22Rv1 (cell line): ENCODE measurements at regions not wholly inside any gene's neighbourhood (a gene's known extent, or its start where the extent isn't known, plus 50 kb on each side); places are given as distances from the start of the nearest gene placed in this dataset.

Source experiments
- H3K27ac ChIP-seq: fragments of 450-650 bp; 2 replicates; pipeline ENCODE4 v1.5.1; 2017
- CTCF ChIP-seq: fragments of 450-650 bp; IDR thresholded peaks from 2 replicates; pipeline ENCODE4 v1.5.1; 2017; ENCODE audit warnings: mild to moderate bottlenecking
- ZFX ChIP-seq: fragments of 450-650 bp; IDR thresholded peaks from 2 replicates; pipeline ENCODE4 v1.6.1; 2017; ENCODE audit warnings: antibody characterized with exemption, borderline replicate concordance

DNA sequence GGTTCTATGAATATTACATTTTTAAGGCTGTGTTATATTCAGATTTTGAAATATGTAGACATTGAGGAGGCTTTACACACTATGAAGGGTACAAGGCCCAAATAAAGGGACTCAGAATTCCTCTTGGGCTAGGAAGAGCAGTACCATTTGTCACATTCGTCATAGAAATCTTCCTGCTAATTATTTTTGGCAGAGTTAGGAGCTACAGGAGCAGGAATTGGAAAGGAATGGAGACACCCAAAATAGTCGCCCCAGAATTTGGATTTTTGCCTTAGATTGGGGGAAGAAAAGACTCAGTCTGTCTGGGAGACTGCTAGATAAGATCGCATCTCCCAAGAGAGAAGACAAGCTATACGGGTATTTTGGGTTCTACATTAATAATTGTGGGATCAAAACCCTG, 176.4 kb upstream of the DACH1 start:
- TF ChIP-seq ZFX = no peak
- no peak for TF ChIP-seq CTCF
- no peak overlapping the region for H3K27ac ChIP-seq

DNA sequence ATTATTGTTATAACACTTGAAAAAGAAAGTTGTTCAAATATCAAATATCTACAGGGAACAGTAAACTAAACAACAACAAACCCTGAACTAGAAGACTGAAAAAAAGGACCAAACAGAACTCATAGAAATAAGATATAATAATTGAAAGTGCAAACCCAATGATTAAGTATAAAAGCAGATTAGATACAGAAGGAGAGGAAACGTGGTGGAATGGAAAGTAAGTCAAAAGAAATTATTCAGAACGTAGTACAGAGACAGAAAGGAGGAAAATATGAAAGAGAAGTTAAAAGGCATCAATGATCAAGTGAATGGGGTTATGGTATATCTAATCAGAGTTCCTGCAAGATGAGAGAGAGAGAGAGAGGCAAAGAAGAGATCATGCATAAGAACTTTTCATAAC, 174.2 kb upstream of the DACH1 start:
- no peak overlapping the region for H3K27ac ChIP-seq
- TF ChIP-seq ZFX = no peak
- TF ChIP-seq CTCF = no peak

- no peak overlapping the region for H3K27ac ChIP-seq
- TF ChIP-seq ZFX = no peak
- TF ChIP-seq CTCF = no peak
Observed at GRCh38 chr13:72039126-72039525, 172.1 kb upstream of the DACH1 start.

DNA sequence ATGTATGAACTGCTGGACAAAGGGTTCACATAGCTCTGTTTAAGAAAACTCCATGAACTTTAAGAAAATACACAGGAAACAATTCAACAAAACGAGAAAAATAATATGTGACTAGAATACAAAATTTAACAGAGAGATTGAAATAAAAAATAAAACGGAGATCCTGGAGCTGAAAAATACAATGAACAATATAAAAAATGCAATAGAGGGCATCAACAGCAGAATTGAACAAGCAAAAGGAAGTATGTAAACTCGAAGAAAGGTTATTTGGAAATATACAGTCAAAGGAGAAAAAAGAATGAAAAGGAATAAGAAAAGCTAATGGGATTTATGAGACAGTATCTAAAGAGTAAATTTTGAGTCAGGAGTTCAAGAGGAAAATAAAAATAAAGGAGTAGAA, 163.0 kb upstream of the DACH1 start:
- TF ChIP-seq CTCF (no peak), ZFX (no peak)
- H3K27ac ChIP-seq = no peak overlapping the region

DNA sequence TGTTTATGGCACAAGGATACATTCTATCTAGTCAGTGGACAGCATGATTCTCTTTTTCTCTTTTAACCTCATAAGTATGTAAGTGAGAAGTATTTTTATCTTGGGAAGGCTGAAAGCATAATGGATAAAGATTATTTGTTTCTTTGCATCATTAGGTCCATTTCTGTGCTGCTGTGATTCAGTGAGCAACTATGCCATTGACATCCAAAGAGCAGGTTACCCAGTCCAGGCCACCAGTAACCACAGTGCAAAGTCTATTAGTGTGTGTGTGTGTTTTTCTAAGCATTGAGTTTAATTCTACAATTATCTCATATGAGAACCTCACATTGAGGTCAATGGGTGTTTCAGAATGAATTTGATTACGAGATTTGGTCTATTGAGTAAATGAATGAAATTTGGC, 158.8 kb upstream of the DACH1 start:
- no peak overlapping the region for H3K27ac ChIP-seq
- no peak for TF ChIP-seq ZFX
- TF ChIP-seq CTCF = no peak

GRCh38 chr13:72023895-72024294, 156.9 kb upstream of the DACH1 start:
- no peak overlapping the region for H3K27ac ChIP-seq
- TF ChIP-seq ZFX (no peak), CTCF (no peak)

GRCh38 chr13:72005455-72005854, 138.5 kb upstream of the DACH1 start:
- TF ChIP-seq ZFX = no peak
- no peak for TF ChIP-seq CTCF
- no peak overlapping the region for H3K27ac ChIP-seq
